A549 (cell line): ENCODE measurements at regions not wholly inside any gene's neighbourhood (a gene's known extent, or its start where the extent isn't known, plus 50 kb on each side); places are given as distances from the start of the nearest gene placed in this dataset.

Source experiments
- ATAC-seq, 2 experiments: fragments of 200-7000 bp in 1 of 2; fragments of >200 bp in 1 of 2; cut with Nextera tagmentation in 1 of 2; cut with Tn5 transposase in 1 of 2; 3 replicates each; pipeline versions ENCODE4 v1.8.0 to v1.9.1; 2018 to 2020; ENCODE audit warnings: mild to moderate bottlenecking in 1 of 2, moderate library complexity in 1 of 2
- CTCF ChIA-PET: fragments of 300-600 bp; sonication (Branson Sonifier 250); formaldehyde crosslinking; extraction: SDS; loops from one replicate; lab custom pipeline; 2021; ENCODE audit warnings: antibody characterized with exemption, inconsistent platforms; lab: Yijun Ruan, JAX
- POLR2A ChIA-PET: fragments of 350-600 bp; formaldehyde crosslinking; extraction: SDS; loops from one replicate; lab custom pipeline; 2021; ENCODE audit warnings: antibody characterized with exemption, inconsistent platforms; lab: Yijun Ruan, JAX
- DNase-seq, 2 experiments: peaks; one replicate each; pipeline versions ENCODE4 v3.0.0 to v3.0.0-alpha.2; 2011 to 2016; ENCODE audit warnings: low read depth in 1 of 2, low spot score in 1 of 2
- FAIRE-seq: peaks from 2 replicates; lab custom pipeline; 2011; peaks lifted over from hg19 to GRCh38; lab: Jason Lieb, UNC
- H3K27ac ChIP-seq, 2 experiments: fragments of >200 bp; sonication (Bioruptor Twin); formaldehyde crosslinking; 3 replicates each; pipeline ENCODE4 v1.5.1; 2016 to 2017
- H3K4me1 ChIP-seq: fragments of >200 bp; sonication (Bioruptor Twin); formaldehyde crosslinking; 3 replicates; pipeline ENCODE4 v1.6.1; 2016
- H3K4me2 ChIP-seq: fragments of >200 bp; sonication (Bioruptor Twin); formaldehyde crosslinking; 3 replicates; pipeline ENCODE4 v1.6.1; 2016
- H3K4me3 ChIP-seq: fragments of >200 bp; sonication (Bioruptor Twin); formaldehyde crosslinking; 3 replicates; pipeline ENCODE4 v1.5.1; 2016
- H3K9me3 ChIP-seq: fragments of >200 bp; sonication (Bioruptor Twin); formaldehyde crosslinking; 3 replicates; pipeline ENCODE4 v1.6.1; 2016
- ATOH8 ChIP-seq: fragments of 250-450 bp; sonication (Bioruptor Pico); IDR thresholded peaks from 2 replicates; pipeline ENCODE4 v1.5.0; 2020; ENCODE audit warnings: low read depth, mild to moderate bottlenecking, moderate library complexity
- BCL3 ChIP-seq: fragments of >200 bp; sonication (Bioruptor Twin); formaldehyde crosslinking; IDR thresholded peaks from 3 replicates; pipeline ENCODE4 v1.6.1; 2016
- CTCF ChIP-seq: fragments of >200 bp; sonication (Bioruptor Twin); formaldehyde crosslinking; IDR thresholded peaks from 3 replicates; pipeline ENCODE4 v1.5.1; 2016
- EHF ChIP-seq: fragments of 250-450 bp; sonication (Bioruptor Pico); IDR thresholded peaks from 2 replicates; pipeline ENCODE4 v1.5.0; 2020; ENCODE audit warnings: mild to moderate bottlenecking
- ELK1 ChIP-seq: fragments of 150-350 bp; IDR thresholded peaks from 2 replicates; pipeline ENCODE4 v1.6.1; 2014; ENCODE audit warnings: low read depth, mild to moderate bottlenecking, low read length
- EP300 ChIP-seq, 2 experiments: fragments of >200 bp; sonication (Bioruptor Twin); formaldehyde crosslinking; IDR thresholded peaks; 2 replicates in 1 of 2; 3 replicates in 1 of 2; pipeline ENCODE4 v1.6.1; 2016 to 2017
- FOSL2 ChIP-seq, 2 experiments: fragments of 450-650 bp in 1 of 2; fragments of >200 bp in 1 of 2; sonication (Bioruptor Twin) in 1 of 2; formaldehyde crosslinking; IDR thresholded peaks; 2 replicates each; pipeline versions ENCODE4 v1.5.0 to v1.6.1; 2016 to 2020; ENCODE audit warnings: mild to moderate bottlenecking in 1 of 2, moderate library complexity in 1 of 2
- FOXS1 ChIP-seq: fragments of 250-450 bp; sonication (Bioruptor Pico); IDR thresholded peaks from 2 replicates; pipeline ENCODE4 v1.5.0; 2020; ENCODE audit warnings: mild to moderate bottlenecking, moderate library complexity
- HOXB5 ChIP-seq: fragments of 250-450 bp; sonication (Bioruptor Pico); IDR thresholded peaks from 2 replicates; pipeline ENCODE4 v1.5.0; 2020; ENCODE audit warnings: mild to moderate bottlenecking, moderate library complexity
- MAFK ChIP-seq: fragments of 450-650 bp; IDR thresholded peaks from 2 replicates; pipeline ENCODE4 v1.6.1; 2014; ENCODE audit not compliant: partially characterized antibody
- MAX ChIP-seq: IDR thresholded peaks from 2 replicates; pipeline ENCODE4 v1.6.1; 2012
- MYC ChIP-seq: IDR thresholded peaks from 2 replicates; pipeline ENCODE4 v1.6.1; 2012; ENCODE audit warnings: mild to moderate bottlenecking, inconsistent platforms, low read length, improper control_type of control experiment, borderline replicate concordance
- NFE2L2 ChIP-seq: fragments of 150-350 bp; conservative IDR thresholded peaks from 2 replicates; pipeline ENCODE4 v1.6.1; 2014; ENCODE audit warnings: low read length
- POLR2A ChIP-seq: IDR thresholded peaks from 2 replicates; pipeline ENCODE4 v1.6.1; 2012; ENCODE audit warnings: mild to moderate bottlenecking, low read length
- POLR2AphosphoS2 ChIP-seq: conservative IDR thresholded peaks from 2 replicates; pipeline ENCODE4 v1.6.1; 2012; ENCODE audit warnings: low read length, improper control_type of control experiment, inconsistent platforms
- RARB ChIP-seq: fragments of 250-450 bp; sonication (Bioruptor Pico); IDR thresholded peaks from 2 replicates; pipeline ENCODE4 v1.8.0; 2021; ENCODE audit warnings: mild to moderate bottlenecking, moderate library complexity
- RCOR1 ChIP-seq: fragments of 150-350 bp; IDR thresholded peaks from 2 replicates; pipeline ENCODE4 v1.6.1; 2014; ENCODE audit warnings: antibody characterized with exemption, low read length, low read depth
- SMC3 ChIP-seq: fragments of >200 bp; sonication (Bioruptor Twin); formaldehyde crosslinking; IDR thresholded peaks from 3 replicates; pipeline ENCODE4 v1.6.1; 2018; ENCODE audit warnings: inconsistent platforms
- SREBF2 ChIP-seq: fragments of 450-650 bp; IDR thresholded peaks from 2 replicates; pipeline ENCODE4 v1.6.1; 2014; ENCODE audit warnings: mild to moderate bottlenecking, moderate library complexity
- TP53 ChIP-seq: fragments of 250-450 bp; sonication (Bioruptor Pico); IDR thresholded peaks from 2 replicates; pipeline ENCODE4 v1.5.0; 2021; ENCODE audit warnings: mild to moderate bottlenecking, moderate library complexity
- USF2 ChIP-seq: fragments of 450-650 bp; IDR thresholded peaks from 2 replicates; pipeline ENCODE4 v1.6.1; 2014; ENCODE audit warnings: antibody characterized with exemption
- ZFP36 ChIP-seq: fragments of 450-650 bp; IDR thresholded peaks from 2 replicates; pipeline ENCODE4 v1.6.1; 2014; ENCODE audit warnings: borderline replicate concordance; ENCODE audit not compliant: partially characterized antibody
- ZSCAN20 ChIP-seq: fragments of 250-450 bp; sonication (Bioruptor Pico); IDR thresholded peaks from 2 replicates; pipeline ENCODE4 v1.8.0; 2022; ENCODE audit warnings: mild to moderate bottlenecking, moderate library complexity
- WGBS: methylation state at CpG from one replicate; pipeline ENCODE4 v1.1.6; 2017; ENCODE audit errors: missing lambda C conversion rate; 5-methylcytosine and 5-hydroxymethylcytosine counted together

GRCh38 chr9:27763831-27764230 is 190.6 kb upstream of the C9orf72 start:
- H3K4me3 ChIP-seq = no peak overlapping the region
- TF ChIP-seq MAX (no peak), FOSL2 (IDR thresholded peaks at IDR 0.05) (no peak), FOSL2 (CRISPR knock-in tag; IDR thresholded peaks at IDR 0.05) (peak; percentile 41; the same call in 1 of the 2 replicates)
- POLR2A ChIA-PET = no interaction called here
- H3K9me3 ChIP-seq = no peaks in the 10 kb centered on the region
- WGBS = 39% methylated on average over 7 of the region's 7 CpGs
- ATAC-seq = no peak
- CTCF ChIA-PET = interaction anchor here (1.0 kb wide), 1 partner anchor 36 kb away, joined by 3 read pairs; no protein-coding TSS in a partner anchor
- no peak for FAIRE-seq
- DNase-seq = no peak
- H3K4me2 ChIP-seq = no peak overlapping the region
- H3K4me1 ChIP-seq = no peaks in the 10 kb centered on the region
- no peak overlapping the region for H3K27ac ChIP-seq

- WGBS = 0% methylated on average over 1 of the region's 1 CpG
- H3K9me3 ChIP-seq = no peaks in the 10 kb centered on the region
- no peak overlapping the region for H3K4me3 ChIP-seq
- no peak for FAIRE-seq
- H3K27ac ChIP-seq = no peak overlapping the region
- CTCF ChIA-PET = no interaction called here
- H3K4me1 ChIP-seq = no peaks in the 10 kb centered on the region
- no peak for DNase-seq
- POLR2A ChIA-PET = no interaction called here
- TF ChIP-seq POLR2AphosphoS2 = no peak
- TF ChIP-seq EHF (CRISPR knock-in tag) = no peak
- TF ChIP-seq SMC3 = no peak
- TF ChIP-seq USF2 = no peak
- TF ChIP-seq RARB (CRISPR knock-in tag) = no peak
- no peak for TF ChIP-seq TP53
- TF ChIP-seq RCOR1 = no peak
- TF ChIP-seq NFE2L2 = no peak
- no peak for TF ChIP-seq EP300 (IDR thresholded peaks at IDR 0.05)
- no peak for TF ChIP-seq MAFK
- TF ChIP-seq MYC = no peak
- no peak for TF ChIP-seq FOXS1 (CRISPR knock-in tag)
- no peak for TF ChIP-seq FOSL2 (IDR thresholded peaks at IDR 0.05)
- no peak for TF ChIP-seq FOSL2 (CRISPR knock-in tag; IDR thresholded peaks at IDR 0.05)
- no peak for ATAC-seq
- H3K4me2 ChIP-seq = no peak overlapping the region
Measured at GRCh38 chr9:27765266-27766072, 192.2 kb upstream of the C9orf72 start.

- TF ChIP-seq BCL3 (no peak), HOXB5 (CRISPR knock-in tag) (no peak), SREBF2 (no peak), CTCF (no peak), EP300 (IDR thresholded peaks at IDR 0.05) (no peak), MAFK (no peak), ZSCAN20 (CRISPR knock-in tag) (no peak), SMC3 (no peak), ATOH8 (CRISPR knock-in tag) (no peak), RARB (CRISPR knock-in tag) (no peak), POLR2A (no peak), ZFP36 (no peak), NFE2L2 (no peak), TP53 (no peak), EHF (CRISPR knock-in tag) (no peak), ELK1 (no peak)
- TF ChIP-seq, all 56 proteins: peak for 0
- Histone ChIP-seq H3K9me3 (no peaks in the 10 kb centered on the region), H3K4me2 (no peak overlapping the region), H3K27ac (no peak overlapping the region), H3K4me3 (no peak overlapping the region), H3K4me1 (no peaks in the 10 kb centered on the region)
- ChIA-PET POLR2A (no interaction called here), CTCF (interaction anchor here (1.1 kb wide), 1 partner anchor 13 kb away, joined by 3 read pairs; no protein-coding TSS in a partner anchor)
- WGBS = 6% methylated on average over 3 of the region's 3 CpGs
- DNase-seq (no peak), FAIRE-seq (no peak), ATAC-seq (no peak)
Measured at GRCh38 chr9:27766073-27766835, 193.0 kb upstream of the C9orf72 start.
